ENCODE measurements at regions not wholly inside any gene's neighbourhood (a gene's known extent, or its start where the extent isn't known, plus 50 kb on each side); places are given as distances from the start of the nearest gene placed in this dataset.
A peak's percentile ranks its signal among the peaks of the same experiment; 100 is the strongest.
"Not testable (repeated sequence)": the region's sequence is repeated elsewhere in the genome, so short reads cannot be mapped to it uniquely, and the experiment has no call there.

DNA sequence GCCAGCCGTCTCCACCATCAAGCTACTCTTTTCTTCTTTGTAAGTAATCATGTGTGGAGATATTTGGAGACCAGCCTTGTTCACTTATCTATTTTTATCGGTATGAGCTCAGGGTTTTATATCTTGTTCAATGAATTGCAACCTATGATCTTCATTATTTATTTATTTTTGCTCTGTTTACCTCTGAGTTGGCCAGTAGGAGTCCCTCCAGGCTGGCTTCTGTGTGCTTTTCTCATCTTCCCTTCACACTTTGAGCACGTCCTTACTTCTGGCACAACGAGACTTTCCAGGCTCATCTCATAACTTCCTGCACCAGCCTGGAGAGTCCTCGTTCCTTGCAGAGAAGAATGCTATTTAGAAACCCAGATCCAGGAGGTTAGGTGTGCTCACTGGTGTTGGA, 375.8 kb upstream of the PODXL start:
- no peak for DNase-seq

DNA sequence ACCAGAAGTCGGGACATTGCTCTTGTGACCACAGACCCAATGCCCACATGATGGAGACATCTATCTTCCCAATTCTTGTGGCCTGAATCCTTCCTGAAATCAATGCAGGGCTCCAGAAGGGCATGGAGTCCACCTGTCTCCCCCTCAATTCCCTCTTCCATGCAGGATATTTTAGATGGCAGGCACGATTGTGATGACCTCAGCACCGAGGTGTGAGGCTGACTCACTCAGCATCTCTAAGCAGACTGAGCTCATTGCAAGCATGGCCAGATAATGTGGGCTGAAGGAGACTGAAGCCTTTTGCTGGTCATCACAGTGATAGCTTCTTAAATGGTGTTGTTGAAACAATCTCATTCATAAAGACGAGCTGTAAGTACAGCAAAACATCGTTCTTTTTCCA, 374.9 kb upstream of the PODXL start:
- no peak for DNase-seq

DNA sequence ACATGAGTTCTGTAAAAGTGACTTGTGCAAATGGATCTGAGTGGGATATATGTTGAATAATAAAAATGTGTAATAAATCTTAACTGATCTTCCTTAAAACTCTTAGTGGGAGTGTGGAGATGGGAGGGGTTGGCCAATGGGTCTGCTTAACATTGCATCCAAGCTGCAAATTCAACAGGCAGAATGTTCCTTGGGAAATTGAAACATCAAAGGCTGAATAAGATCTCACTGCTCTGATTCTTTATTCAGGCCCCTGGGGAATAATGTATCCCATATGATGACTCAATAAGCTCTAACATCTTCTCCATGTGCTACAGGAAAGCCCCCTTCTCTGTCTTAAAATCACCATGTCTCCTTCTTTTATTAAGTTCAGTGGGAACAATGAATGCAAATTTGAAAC, 373.2 kb upstream of the PODXL start:
- DNase-seq, result no peak

DNA sequence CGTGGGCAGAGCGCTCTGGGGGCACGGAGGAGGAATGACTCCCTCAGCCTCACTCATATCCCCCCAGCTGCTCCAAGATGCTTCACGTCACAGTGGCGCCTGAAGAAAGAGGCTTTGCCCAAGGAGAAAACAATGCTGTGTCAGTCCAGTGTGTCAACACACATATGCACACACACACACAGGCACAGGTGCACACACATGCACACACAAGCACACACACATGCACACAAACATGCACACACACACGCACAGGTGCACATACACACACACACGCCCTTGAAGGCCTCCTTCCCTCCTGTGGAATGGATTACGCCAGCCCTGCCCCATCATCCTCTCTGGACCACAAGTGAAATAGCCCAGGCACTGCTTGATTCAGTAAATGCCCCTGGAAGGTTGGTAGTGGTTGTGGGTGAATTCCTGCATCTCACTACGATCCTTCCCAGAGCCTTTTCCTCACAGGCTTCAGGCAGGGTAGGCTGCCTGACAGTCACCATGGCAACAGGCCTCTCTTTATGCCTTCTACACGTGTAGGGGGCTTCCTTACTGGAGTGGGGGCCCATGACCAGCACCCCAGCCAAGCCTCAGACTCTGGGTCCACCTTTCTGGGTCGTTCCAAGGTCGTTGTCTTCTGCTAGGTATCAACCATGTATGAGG, 371.5 kb upstream of the PODXL start:
- no peak for DNase-seq

DNA sequence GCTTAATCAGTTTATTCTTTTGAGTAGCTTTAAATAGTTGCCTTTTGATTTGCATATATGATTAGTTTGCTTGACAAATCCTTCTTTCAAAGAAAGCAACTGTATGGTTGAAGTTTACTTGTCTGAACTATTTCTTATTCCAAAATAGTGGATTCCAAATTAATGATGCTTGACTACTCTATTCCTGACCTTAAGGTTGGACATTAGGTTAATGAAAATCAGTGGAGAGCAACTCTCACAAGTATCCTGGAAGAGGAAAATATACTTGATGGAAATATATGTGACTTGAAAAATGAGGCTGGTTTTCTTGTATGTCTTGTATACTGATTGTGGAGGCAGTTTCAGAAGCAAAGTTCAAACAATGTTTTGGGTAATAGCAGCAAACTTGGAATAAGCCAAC, 369.2 kb upstream of the PODXL start:
- no peak for DNase-seq

DNA sequence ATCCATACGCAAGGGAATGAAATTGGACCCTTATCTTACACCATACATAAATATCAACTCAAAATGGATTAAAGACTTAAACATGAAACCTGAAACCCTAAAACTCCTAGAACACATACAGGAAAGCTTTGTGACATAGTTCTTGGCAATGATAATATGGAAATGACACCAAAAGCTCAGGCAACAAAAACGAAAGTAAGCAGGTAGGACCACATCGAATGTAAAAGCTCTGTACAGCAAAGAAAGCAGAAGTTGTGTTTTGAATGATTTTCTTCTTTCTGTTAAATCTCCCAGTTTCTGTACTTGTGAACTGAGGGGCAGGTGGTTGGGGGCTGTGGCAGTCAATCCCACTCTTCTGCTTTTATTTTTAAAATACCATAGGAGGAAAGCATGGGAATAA, 368.4 kb upstream of the PODXL start:
- peak; percentile 0 for DNase-seq

DNA sequence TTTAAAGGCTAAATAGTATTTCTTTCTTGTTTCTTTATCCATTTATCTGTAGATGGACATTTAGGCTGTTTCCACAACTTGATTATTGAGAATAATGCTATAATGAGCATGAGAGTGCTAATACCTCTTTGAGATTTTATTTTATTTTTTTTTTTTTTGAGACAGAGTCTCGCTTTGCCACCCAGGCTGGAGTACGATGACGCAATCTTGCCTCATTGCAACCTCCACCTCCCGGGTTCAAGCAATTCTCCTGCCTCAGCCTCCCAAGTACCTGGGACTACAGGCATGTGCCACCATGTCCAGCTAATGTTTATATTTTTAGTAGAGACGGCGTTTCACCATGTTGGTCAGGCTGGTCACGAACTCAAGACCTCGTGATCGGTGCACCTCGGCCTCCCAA, 366.5 kb upstream of the PODXL start:
- not testable (repeated sequence) for DNase-seq

DNA sequence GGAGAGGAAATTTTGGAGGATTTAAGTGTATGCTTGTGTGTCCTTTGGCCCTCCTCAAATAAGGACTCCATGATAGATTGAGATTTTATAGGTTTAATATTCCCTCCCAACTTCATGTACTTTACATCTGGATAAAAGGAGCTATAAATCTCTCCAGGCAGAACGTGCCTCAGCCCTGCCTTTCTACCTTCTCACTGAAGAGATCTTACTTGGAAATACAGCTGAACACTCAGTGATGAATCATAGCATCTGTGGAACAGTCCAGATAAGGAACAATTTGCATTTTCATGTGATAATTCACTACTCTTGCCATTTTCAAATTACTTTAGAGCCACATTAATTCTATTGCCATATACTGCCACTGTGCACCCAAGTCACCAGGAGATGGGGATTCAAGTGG, 364.6 kb upstream of the PODXL start:
- DNase-seq, result peak; percentile 0

DNA sequence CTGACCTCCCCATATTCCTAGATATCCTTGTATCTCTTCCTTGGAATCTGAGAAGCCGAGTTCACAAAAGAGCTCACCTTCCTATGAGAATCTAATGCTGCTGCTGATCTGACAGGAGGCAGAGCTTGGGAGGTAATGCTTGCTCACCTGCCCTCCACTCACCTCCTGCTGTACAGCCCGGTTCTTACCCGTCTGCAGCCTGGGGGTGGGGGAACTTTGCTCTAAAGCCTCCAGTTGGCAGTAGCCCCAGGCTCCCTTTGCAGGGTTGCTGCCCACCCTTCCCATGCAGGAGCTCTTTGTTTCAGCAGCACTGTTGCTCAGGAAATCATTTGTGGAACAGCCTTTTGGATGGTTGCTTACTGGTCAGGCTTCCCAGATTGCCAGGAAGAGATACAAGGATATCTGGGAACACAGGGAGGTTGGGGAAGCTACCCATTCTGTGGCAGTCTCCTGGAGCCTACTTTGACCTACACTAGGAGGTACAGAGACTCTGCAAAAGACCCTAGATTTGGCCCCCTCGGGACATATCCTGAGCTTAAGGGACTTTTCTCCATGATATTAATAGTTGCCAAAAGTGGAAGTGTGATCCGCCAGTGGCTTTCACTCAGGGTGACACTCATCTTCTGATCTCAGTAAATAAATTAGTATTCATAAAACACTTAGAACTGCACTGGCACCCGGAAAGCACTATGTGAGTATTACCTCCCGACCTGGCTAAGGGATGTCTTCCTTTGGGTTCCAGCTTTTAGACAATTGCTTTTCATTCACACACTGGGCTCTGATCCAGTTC, 363.7 kb upstream of the PODXL start:
- DNase-seq, result no peak

DNA sequence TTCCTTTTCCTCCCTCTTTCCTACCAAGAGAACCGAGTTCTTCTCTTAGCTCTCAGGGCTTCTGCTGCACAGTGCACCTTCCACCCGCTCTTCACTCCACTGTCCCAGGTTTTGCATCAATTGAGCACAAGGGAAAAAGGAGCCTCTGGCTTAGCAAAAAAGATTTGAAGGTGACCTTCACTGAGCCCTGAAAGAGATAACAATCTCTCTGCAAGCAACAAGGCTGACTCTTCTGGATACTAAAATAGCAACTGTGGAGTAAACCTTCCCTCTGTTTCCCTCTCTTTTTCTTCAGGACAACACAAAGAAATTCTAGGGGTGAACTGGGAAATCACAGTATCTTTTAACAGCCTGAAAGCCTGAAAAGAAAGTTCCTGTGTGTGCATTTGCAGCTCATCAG, 354.7 kb upstream of the PODXL start:
- DNase-seq, result no peak

DNA sequence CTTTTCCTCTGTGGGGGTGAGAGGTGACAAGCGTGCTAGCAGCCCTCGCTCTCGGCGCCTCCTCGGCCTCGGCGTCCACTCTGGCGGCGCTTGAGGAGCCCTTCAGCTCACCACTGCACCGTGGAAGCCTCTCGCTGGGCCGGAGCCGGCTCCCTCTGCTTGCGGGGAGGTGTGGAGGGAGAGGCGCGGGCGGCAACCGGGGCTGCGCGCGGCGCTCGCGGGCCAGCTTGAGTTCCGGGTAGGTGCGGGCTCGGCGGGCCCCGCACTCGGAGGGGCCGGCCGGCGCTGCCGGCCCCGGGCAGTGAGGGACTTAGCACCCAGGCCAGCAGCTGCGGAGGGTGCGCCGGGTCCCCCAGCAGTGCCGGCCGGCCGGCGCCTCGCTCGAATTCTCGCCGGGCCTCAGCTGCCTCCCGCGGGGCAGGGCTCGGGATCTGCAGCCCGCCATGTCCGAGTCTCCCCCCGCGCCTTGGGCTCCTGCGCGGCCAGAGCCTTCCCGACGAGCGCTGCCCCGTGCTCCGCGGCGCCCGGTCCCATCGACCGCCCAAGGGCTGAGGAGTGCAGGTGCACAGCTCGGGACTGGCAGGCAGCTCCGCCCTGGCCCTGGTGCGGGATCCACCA, 352.8 kb upstream of the PODXL start:
- DNase-seq, result no peak

DNA sequence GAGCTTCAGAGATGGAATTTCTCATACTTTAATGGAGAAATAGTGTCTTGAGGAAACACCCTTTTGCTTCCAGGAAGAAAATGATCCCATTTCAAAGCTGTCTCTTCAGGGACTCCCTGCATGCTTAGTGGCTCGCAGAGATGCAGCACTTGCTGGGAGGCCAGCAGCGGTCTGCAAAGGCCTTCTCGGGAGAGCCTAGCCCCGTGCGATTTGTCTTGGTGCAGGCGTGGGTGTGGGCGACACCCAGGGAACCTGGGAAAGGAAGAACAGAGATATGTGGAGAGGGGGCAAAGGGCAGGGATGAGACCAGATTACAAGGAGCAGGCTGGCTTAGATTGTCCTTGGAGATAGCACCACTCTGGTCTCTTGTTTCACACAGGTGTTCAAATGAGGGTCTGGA, 352.3 kb upstream of the PODXL start:
- no peak for DNase-seq

DNA sequence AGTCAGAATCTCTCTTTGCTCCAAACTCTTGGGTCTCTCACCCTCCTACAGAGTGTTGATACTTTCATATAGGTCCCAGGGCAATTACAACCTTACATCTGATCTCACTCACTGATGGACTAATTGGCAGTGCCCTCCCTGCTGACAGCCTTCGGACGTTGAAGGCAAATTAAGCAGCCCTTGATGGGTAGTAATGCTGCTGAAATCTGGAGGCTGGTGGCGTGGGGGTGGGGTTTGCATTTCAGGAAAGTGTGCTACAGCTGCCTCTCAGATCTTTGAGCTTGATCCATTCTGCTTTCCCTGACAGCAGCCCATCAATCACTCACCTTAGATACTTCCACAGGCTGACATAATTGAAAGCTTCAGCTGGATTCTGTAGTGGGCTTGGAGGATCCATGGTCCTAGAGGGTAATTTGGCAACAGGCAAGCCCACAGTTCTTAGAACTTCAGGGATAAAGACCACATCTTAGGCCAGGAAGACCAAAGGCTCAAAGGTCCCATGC, 349.1 kb upstream of the PODXL start:
- no peak for DNase-seq

DNA sequence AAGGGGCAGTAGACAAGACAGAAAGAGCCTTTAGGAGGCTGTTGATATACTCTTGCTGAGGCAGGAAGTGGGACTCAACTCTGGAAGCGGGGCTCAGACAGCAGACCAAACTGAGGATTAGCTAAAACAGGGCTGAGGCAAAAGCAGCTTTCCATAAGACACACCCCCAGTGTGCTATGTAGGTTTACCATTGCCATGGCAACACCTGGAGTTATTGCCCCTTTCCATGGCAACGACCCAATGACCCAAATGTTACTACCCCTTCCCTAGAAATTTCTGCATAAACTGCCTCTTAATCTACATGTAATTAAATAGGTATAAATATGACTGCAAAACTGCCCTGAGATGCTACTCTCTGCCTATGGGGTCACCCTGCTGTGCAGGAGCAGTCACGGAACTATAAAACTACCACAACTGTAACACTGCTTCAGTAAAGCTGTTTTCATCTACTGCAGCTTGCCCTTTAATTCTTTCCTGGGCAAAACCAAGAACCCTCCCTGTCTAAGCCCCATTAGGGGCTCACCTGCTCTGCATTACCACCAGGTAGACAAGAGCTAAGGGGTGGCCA, 348.4 kb upstream of the PODXL start:
- DNase-seq, result no peak

DNA sequence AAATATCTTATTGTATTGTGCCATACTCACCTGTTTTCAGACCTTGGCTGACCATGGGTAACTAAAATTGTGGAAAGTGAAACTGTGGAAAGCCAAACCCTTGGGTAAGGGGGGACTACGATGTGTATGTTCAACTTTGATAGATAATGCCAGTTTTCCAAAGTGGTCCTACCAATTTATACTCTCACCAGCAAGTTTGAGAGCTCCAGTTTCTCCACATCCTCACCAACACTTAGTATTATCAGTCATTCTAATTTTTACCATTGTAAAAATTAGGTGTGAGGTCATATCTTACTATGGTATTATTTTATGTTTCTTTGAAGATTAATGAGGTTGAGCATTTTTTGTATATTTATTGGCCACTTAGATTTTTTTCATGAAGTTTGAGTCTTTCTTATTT, 346.9 kb upstream of the PODXL start:
- no peak for DNase-seq

DNA sequence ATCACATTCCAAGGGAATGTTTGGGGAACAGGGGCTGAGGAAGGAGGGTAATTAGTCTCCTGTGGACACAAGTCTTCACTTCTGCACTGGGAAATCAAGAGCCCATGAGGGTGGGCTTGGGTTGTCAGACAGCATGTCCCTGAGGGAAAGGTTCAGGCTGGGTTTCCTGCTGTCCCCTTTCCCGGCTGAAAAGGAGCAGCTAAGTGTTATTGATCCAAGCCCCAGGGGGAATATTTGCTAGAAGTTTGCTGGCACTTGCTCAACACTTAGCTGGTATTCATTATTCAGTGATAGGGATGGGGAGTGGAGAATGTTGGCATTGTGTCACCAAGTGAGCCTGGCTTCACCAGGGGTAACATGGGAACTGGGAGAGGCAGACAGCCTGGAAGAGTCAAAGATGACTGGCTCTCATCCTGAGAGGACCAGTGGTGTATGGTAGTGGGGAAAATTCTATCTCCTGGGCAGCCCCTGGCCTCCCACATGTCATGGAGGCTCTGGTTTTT, 344.4 kb upstream of the PODXL start:
- DNase-seq, result no peak

DNA sequence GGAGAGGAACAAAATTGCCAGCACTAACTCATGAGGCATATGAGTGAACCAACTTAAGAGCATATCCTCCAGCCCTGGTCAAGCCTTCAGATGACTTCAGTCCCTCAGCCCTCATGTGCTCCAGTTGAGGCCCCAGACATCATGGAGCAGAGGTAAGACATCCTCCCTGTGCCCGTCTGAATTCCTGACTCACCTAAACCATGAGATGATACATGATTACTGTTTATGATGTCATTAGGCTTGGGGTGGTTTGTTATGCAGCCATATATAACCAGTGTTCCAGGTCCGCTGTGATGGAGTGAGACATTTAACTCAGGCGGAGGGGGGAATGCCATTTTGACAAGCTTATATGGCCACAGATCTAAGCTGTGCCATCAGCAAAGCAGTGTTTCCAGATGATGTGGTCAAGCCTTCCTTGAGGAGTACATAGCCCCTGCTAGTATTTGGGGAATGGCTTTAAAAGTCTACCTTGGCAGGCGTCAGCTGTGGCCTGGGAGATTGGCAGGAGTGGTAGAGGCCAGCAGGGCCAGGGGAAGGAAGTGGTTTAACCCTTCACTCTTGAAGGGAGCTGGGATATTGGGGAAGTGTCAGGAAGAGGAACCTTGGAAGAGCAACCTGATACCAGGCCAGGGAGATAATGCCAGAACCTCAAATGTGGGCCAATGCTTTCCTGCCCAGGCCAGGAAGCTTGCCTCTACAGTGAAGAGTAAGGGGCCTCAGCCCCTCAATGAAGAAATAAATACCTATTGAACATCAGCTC, 343.0 kb upstream of the PODXL start:
- no peak for DNase-seq

DNA sequence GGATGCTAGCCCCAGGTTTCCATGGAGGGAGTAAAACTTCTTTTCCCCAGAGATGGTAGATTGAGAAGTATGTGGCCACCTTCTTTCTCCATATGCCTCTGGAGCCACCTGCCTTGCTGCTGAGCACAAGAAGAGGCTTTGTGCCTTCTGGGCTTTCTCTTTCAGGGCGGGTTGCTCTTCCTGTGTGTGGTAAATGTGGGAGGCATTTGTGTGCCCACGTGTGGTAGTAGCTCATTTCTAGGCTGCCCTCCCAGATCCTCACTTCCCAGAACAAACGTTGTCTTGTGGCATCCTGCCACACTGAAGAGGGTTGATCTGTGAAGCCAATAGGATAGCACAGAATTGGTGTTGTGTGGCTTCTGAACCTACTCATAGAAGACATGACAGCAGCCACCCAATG, 342.0 kb upstream of the PODXL start:
- DNase-seq, result no peak

DNA sequence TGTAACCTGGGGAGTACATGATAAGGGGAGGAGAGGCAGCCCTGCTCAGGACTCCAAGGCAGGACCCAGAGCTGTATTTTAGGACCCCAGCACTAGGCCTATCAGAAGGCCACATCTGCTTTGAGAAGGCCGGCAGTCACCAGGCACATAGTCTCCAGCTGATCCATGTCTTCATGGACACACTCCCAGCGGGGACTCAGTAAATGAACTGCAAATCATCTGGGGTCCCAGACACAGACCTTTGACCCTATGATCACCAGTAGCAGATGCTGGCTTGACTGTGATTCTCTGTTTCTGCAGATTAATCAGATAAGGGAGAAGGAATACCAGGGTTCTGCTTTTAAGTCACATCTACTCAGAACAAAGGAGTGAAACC, 341.4 kb upstream of the PODXL start:
- no peak for DNase-seq

DNA sequence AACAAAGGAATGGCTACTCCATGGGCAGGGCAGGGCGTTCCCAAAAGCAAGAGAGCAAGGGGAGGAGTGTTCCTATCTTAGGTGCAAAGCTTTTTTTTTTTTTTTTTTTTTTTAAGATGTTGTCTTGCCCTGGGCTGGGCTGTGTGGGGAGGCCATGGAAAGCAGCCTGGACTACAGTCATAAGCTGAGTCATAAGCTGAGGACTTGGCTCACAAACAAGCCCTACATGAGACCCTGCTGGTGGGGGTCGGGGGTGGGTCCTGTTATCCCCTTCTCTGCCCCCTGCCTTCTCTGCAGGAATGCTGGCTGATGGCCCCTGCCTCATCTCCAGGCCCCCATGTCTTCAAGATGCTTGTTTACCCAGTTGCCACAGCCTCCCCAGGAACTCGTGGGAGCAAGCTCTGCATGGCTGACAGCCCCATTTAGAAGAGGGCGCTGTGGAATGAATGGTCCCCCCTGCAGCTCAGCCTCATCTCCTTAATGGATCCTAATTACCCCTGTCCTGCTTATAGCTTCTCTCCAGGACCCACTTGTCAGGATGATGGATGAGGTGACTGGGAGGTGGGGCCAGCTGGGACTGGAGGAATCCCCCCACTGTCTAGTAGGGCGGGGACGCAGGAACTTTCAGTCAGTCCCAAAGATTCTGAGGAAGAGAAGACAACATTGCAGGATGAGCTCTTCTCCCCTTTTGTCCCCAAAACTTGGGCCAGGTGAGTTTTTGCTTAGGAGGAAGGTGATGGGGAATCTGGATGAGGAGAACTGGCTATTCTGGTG, 340.8 kb upstream of the PODXL start:
- DNase-seq, result no peak

DNA sequence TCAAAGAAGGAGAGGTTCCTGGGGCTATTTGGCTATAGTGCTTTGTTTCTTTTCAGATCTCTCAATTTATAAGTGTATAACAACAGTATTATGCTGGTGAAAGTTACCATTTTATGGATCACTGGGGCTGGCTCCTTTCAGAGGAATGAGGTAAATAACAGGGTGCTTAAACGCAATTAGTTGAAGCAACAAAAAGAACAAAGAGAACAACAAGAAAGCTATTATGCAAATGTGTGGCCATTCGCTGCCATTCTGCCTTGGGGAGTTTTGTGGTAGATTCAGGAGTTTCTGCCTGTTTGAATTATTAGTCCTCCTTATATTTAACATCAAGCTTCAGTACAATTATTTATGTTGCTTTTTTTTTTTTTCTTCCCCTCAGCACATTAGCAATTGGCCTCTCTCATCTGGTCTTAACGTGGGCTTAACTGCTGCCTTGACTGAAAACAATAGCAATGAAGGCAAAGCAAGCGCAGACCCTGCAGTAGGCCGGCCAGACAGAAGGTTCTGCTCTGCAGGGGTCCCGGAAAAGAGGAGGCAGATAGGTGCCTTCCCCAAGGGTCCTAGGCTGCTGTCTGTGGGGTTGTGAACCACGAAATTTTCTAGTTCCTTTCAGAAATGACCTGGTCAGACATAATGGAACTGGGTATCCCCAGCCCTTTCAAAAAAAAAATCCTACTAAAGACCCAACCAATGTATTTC, 339.9 kb upstream of the PODXL start:
- DNase-seq, result no peak
